HG03066 (cell line): ENCODE measurements at regions not wholly inside any gene's neighbourhood (a gene's known extent, or its start where the extent isn't known, plus 50 kb on each side); places are given as distances from the start of the nearest gene placed in this dataset.
"Not testable (repeated sequence)": the region's sequence is repeated elsewhere in the genome, so short reads cannot be mapped to it uniquely, and the experiment has no call there.

Experiments
- ATAC-seq: cut with Tn5 transposase; IDR thresholded peaks from one replicate; pipeline ENCODE4 v1.9.1; 2021; ENCODE audit warnings: low read depth; ENCODE audit not compliant: unreplicated experiment

- ATAC-seq: no peak
These were observed 385.8 kb downstream of the ZEB2 start for GRCh38 chr2:144133936-144134665.

GRCh38 chr2:144132357-144132756 lies 387.6 kb downstream of the ZEB2 start:
- no peak for ATAC-seq

- ATAC-seq: no peak
These were observed 388.9 kb downstream of the ZEB2 start for GRCh38 chr2:144131042-144131441.

DNA sequence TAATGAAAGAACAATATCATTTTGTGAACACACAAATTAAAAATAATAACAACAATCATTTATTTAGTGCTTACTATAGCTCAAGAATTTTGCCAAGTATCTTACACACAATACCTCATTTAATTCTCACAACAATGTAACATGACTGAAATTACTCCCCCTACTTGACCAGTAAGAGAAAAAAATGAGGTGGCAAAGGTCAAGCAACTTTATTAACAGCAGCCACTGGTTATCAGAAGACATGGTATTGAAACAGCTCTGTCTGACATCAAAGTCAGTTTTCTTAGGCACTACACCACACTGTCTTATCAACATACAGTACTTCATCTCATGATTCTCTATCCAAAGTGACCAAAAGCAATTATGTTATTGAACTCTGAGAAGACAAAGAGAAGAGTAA lies 389.4 kb downstream of the ZEB2 start:
- ATAC-seq: no peak

DNA sequence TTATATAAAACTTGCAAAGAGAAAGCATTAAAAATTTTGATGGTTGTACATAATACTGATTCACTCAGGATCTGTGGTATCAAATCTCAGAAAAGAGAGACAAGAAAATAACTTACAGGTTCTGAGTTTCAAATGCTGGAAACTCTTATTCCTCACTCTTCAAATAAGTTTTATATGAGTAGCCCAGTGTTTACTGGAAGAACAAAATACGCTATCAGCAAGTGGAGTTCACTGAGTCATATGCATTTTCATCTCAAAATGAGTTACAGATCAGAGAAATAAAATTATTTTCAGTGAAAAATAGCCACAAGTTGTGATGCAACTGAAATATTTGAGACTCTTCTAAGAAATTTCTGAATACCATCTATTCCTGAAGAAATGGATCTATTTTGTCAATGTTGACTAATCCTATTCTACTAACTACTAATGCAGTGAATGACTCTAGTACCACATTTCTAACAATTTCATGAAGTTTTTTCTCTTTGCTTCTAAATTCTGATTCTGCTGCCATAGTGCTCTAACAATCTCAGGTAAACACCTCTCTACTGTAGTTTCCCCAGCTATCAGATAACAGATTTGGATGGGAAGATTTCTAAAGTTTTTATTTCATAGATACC lies 391.7 kb downstream of the ZEB2 start:
- ATAC-seq: no peak

DNA sequence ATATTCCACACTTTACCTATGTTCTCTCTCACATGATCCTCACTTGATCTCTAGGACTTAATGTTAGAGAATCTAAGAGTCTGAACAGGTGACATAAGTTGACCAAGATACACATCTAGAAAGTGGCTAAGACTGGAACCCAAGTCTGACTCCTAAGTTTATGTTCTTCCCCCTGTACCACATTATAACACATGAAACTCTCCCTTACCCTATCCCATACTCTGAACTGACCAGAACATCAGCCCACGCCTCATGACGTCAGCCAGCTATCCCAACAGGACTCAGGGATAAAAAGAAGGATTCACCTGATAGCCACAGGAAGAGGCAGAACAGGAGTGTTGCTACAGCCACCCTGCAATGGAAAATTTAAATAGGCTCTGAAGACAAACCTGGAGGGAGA lies 392.2 kb downstream of the ZEB2 start:
- ATAC-seq: no peak

DNA sequence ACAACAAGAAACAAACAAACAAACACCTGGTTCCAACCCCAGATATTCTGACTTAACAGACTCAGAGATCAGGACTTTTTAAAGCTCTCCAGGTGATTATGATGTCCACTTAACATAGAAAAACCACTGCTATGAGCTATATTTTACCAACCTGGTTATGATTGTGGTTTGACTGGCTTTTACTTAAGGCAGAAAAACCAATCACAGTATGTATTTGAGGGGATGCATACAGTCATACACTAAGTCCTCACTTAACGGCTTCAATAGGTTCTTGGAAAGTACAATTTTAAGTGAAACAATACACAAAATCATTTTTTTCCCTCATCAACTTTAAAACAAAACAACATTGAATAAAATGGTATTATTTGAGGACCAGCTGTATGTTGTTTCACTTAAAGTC lies 393.6 kb downstream of the ZEB2 start:
- ATAC-seq: no peak

GRCh38 chr2:144125751-144126150 lies 394.2 kb downstream of the ZEB2 start:
- no peak for ATAC-seq

GRCh38 chr2:144124882-144125281 lies 395.0 kb downstream of the ZEB2 start:
- ATAC-seq: no peak

GRCh38 chr2:144120487-144120886 lies 399.4 kb downstream of the ZEB2 start:
- ATAC-seq: no peak

- ATAC-seq: no peak
These were observed 402.8 kb downstream of the ZEB2 start for GRCh38 chr2:144117086-144117485.

- no peak for ATAC-seq
These were observed 404.1 kb downstream of the ZEB2 start for GRCh38 chr2:144115739-144116291.

GRCh38 chr2:144114760-144115159 lies 405.2 kb downstream of the ZEB2 start:
- no peak for ATAC-seq

DNA sequence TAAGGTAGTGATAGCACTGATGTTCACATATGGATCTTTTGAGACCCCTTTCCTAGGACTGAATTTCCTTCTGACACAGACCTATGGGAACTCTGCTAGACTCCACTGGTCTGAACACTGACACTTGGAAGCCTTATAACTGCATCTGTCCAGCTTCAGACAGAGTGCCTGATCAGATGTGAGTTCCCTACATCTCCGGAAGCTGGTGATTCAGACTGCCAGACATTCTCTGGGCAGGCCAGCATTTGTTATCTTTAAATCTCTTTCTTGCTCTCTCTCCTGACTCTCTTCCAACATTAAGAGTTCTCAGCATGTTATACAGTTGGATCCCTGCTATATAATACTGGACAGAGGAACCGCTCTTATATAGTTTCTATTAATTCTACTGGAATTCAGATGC lies 408.5 kb downstream of the ZEB2 start:
- ATAC-seq: no peak

DNA sequence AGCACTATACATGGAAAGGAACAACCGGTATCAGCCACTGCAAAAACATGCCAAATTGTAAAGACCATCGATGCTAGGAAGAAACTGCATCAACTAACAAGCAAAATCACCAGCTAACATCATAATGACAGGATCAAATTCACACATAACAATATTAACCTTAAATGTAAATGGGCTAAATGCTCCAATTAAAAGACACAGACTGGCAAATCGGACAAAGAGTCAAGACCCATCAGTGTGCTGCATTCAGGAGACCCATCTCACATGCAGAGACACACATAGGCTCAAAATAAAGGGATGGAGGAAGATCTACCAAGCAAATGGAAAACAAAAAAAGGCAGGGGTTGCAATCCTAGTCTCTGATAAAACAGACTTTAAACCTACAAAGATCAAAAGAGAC lies 413.8 kb downstream of the ZEB2 start:
- ATAC-seq: not testable (repeated sequence)

GRCh38 chr2:144102386-144102785 lies 417.5 kb downstream of the ZEB2 start:
- no peak for ATAC-seq

GRCh38 chr2:144099780-144100377 lies 420.0 kb downstream of the ZEB2 start:
- ATAC-seq: no peak

DNA sequence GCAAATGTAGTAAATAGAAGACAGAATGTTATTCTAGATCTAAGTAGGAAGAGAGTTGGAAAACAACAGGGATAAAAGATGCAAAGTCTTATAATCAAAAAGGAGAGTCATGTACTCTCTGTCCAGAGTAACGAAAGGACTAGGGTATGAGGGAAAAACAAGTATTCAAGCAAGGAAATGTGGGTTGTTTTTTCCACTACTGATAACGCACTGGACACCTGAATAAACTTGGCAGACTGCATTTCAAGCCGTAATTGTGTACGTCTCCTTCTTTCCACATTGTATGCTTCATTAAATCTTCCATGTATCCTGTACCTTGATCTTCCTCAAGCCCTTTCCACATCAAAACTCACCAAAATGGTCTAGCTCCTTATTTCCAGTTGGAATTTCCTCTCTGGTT lies 420.6 kb downstream of the ZEB2 start:
- no peak for ATAC-seq

- no peak for ATAC-seq
These were observed 422.3 kb downstream of the ZEB2 start for GRCh38 chr2:144097440-144098225.

DNA sequence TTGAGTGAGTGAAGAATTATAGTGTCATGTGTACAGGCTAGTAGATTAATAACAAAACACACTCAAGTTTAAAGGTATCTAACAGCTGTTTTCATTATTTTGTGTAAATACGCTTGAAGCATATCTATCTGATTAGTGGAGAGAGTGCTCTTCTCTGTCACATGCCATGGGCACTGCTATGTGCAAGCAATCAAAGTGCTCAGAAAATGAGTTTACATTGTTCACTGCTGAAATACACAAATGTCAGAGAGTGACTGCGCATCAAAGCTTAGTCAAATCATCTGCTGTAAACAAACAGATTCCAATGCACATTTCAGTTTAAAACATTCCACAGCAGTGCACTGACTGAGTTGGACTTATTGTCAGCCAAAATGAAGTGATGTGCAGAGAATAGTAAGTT lies 423.4 kb downstream of the ZEB2 start:
- no peak for ATAC-seq
